T-helper 2 cell (primary cell): ENCODE measurements at regions not wholly inside any gene's neighbourhood (a gene's known extent, or its start where the extent isn't known, plus 50 kb on each side); places are given as distances from the start of the nearest gene placed in this dataset.
"Not testable (repeated sequence)": the region's sequence is repeated elsewhere in the genome, so short reads cannot be mapped to it uniquely, and the experiment has no call there.

Experiments used
- DNase-seq, 5 experiments: peaks; one replicate each; pipeline versions ENCODE4 v3.0.0 to v3.0.0-alpha.2; 2012 to 2022

DNA sequence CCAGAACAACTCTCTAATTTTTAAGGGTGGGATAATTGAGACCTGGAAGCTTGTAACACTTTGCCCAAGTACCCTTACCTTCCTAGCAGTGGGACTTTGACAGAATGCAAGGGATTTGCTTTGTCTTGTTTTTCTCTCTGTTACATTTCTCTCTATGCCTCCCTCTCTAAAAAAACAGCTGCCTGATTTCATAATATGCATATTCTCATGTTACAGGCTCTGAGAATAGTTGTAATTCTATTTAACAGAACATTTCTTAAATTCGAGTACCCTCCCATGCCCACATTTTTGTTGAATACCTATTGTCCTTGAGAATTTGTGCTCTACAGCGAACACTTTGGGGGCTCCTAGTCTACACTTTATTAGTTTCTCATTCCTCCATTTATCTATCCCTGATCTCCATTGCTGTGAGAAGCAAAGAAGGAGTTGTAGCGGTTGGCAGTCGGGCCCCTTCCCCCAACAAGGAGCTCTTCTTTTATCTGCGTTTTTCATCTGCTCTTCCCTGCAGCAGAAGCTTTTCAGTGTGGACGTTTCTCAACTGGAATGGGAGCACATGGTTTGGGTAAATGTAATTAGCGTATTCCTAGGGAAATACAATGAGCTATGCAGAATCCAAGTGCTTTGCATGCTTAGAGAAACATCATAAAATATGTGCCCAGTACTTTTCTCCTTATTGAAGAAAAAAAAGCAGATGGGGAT, 117.7 kb upstream of the CCDC90B start:
- no peak for DNase-seq

DNA sequence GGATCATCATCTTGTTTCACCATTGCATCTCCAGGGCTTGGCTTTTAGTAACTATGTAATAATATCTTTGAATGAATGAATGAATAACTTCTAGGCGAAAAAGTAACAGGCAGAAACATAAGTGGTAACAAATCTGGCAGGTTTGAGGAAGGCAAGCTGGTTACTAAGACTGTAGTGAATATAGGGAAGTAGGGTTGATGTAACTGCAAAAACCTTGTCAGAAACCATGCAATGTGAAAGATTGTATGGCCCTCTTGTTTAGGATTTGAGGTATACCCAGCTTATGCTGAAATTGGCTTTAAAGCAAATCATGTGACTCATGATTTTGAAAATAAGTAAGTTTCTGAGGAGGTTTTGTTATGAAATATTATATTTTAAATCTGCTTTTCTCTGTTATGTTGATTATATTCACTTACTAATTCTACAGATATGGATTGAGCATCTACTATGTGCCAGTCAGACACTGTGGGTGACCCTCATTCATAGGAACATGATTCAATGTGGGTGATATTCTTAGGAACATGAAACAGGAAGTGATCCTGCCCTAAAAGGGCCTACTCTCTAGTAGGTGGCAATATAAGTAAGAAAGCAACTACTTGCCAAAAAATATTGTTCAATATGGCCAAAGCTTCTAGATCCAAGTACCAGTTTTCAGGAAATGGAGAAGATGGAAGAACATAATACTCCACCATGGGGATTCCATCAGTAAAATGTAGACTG, 115.5 kb upstream of the CCDC90B start:
- peak in 1 of 5 experiments; percentile 5 for DNase-seq

DNA sequence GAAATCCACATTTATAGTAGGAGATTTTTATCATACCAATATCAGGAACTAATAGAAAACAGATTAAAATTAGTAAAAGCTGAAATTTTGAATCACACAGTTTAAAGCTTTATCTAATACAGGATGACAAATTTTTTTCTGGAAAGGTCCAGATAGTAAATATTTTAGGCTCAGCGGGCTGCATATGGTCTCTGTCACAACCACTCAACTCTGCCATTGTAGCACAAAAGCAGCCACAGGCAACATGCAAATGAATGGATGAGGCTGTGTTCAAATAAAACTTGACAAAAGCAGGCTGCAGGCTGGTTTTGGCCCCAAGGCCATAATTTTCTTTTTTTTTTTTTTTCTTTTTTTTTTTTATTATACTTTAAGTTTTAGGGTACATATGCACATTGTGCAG, 108.2 kb upstream of the CCDC90B start:
- no peak for DNase-seq

DNA sequence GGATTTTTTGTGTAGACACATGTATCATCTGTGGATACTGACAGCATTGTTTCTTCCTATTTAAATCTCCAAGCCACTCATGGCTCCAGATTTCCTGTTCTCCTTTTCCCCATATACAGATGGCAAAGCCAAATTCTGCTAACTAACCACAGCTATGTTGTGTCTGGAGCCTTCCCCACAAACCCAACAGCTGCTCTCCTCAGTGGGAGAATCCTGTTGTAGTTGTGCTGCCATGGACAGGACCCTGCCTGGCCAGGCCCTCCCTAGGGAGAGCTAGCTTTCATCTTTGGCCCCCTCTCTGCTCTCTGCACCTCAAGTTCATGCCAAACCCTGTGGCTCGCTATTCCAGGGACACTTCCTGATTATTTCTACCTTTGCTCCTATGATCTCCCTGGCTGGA, 106.4 kb upstream of the CCDC90B start:
- no peak for DNase-seq

DNA sequence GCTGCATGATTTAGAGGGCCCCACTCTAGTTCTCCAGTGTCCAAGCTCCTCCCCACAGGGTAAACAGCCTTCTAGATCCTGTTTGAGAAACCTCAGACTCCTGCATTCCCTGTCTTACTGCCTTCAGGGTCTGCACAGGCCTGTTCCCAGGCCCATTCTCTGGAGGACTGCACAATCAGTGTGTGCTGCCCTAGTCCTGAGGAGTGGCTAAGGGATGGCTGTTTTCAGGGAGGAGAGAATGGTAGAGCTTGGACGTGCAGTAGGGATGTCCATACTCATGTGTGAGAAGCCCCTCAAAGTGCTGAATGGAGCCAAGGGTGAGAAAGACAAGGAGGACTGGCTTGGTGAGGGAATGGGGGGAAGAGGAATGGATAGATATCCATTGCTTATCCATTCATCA, 103.8 kb upstream of the CCDC90B start:
- DNase-seq, result no peak

DNA sequence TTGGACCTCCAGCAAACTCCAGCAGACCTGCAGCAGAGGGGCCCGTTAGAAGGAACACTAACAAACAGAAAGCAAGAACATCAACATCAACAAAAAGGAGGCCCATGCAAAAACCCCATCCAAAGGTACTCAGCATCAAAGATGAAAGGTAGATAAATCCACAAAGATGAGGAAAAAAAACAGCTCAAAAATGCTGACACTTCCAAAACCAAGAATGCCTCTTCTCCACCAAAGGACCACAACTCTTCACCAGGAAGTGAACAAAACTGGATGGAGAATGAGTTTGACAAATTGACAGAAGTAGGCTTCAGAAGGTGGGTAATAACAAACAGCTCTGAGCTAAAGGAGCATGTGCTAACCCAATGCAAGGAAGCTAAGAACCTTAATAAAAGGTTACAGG, 97.7 kb upstream of the CCDC90B start:
- not testable (repeated sequence) for DNase-seq

DNA sequence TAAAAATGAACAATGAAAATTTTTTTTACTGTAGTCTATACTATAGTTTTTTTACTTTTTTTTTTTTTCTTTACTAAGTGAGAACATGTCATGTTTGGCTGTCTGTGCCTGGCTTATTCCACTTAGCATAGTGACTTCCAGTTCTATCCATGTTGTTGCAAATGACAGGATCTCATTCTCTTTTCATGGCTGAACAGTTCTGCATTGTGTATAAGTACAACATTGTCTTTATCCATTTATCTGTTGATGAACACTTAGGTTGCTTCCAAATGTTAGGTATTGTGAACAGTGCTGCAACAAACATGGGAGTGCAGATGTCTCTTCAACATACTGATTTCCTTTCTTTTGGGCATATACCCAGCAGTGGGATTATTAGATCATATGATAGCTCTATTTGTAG, 88.1 kb upstream of the CCDC90B start:
- no peak for DNase-seq

DNA sequence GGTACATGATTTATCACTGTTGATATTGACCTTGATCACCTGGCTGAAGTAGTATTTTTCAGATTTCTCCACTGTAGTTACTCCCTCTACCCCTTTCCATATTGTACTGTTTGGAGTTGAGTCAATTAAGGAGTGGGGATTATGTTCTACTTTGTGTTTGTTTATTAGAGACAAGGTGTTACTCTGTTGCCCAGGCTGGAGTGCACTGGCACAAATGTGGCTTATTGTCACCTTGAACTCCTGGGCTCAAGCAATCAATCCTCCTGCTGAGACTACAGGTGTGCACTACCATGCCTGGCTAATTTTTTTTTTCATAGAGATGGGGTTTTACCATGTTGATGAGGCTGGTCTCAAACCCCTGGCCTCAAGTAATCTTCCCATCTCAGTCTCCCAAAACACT, 85.3 kb upstream of the CCDC90B start:
- no peak for DNase-seq

DNA sequence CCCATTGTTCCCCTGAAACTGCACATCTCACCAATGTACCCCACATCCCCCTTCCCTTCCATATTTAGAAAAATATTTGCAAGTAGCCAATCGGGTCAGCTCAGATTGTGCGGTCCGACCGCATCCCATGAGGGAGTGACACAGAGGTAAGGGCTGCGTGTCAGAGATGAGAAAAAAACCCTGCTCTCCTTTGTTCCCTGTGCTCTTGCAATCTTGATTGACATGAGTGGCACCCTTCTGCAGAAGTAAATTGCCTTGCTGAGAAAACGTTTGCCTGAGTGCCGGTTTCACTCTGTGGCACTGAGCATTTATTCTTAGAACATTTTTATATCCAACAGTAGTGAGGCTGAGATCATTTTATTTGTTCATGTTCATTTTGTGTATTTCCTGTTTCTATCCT, 81.6 kb upstream of the CCDC90B start:
- no peak for DNase-seq

DNA sequence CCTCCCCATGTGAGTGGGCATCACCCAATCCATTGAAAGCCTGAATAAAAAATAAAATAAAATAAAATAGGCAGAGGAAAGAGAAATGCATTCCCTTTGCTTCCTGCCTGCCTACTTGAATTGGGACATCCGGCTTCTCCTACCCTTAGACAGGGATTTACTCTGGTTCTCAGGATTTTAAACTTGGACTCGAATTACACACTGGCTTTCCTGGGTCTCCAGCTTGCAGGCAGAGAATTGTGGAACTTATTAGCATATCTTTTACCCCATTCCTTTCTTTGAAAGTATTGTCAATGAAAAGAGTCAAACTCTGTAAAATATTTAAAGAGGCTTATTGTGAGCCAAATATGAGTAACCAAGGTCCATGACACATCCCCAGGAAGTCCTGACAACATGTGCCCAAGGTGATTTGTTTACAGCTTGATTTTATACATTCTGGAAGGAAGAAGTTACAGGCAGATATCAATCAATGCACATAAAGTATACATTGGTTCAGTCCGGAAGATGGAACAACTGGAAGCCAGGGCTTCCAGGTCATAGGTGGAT, 78.4 kb upstream of the CCDC90B start:
- DNase-seq, result no peak

DNA sequence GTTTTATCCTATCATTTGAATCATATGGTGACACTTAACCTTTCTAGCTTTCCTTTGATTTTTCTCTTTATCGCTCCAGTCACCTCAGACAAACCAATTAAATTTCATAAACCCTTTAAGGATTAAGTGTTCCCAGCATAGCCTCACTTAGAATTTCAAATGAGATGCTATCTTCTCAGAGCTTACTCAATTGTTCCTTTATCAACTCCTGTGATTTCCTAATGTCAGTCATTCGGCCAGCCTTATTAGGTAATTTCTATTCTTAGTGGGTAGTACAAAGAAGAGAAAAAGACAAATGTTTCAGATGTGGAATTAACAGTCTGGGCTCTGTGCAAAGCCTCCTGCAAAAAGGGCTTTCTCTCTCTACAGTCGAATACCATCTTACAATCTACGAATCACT, 77.1 kb upstream of the CCDC90B start:
- DNase-seq, result no peak

DNA sequence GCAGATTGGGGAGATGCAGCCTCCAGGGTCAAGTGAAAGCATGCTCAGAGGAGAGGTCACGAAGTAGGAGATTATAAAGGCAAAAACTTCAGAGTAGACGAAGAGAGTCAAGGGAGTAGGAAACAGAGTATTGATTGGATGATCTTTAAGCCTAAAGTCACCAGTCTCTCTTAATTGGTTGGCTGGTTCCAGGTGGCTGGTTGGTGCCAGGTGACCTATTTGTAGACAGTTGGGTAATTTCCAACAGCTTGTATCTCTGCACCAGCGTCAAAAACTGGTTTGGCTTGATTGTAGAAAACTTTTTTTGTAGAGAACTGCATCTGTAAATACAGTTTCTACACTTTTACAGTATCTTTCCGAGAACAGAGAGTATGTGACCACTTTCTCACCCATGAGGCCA, 75.7 kb upstream of the CCDC90B start:
- no peak for DNase-seq

DNA sequence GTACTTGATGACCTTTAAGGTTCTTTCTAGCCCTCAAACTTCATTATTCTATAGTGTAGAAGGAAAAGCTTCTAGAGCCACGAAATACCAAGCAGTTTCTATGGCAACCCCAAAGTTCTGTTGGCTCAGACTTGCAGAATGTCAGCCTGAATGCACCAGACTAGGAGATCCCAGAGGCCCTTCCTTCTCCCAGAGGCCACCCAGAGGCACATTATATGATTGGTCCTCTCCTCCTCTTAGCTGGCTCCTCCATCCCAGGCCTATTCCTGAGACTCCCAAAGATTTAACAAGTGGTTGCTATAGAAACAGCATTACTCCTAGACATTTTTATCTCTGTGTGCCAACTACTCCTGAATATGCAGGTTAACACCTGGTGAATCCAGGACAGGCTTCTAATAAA, 69.2 kb upstream of the CCDC90B start:
- DNase-seq, result no peak

DNA sequence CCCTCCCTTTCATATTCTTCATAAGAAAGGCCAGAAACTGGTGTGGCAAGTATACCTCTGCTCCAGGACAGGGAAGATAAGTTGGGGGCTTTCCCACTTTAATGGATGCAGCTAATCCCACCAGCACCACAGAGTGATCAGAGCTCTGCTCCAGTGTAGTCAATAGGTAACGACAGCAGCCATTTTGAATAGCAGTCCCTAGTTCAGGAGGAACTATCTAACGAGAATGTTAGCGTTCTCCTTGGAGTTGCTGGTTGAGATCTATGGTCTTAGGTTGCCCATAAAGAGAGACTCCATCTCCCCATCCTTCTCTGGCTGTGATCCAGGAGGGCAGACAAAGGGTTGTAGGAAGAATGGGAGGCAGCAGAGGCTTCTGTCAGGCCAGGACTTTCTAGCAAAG, 64.0 kb upstream of the CCDC90B start:
- no peak for DNase-seq

DNA sequence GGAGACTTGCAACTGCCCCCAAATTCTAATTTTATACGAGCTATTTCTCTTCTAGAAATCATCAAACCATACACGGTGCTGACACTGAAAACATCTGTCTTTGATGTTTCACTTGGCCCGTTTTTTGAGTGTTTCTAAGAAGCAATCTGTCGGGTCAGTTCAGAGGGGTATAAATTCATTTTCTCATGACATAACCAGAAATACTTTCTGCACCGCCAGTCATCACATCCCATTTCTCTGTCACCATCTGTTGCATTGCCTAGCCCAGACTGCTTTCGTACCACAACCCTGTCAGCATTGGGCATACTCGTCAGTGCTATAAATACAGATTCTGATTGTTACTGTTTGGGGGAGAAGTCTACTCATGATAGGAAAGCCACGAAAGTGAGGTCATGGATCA, 63.1 kb upstream of the CCDC90B start:
- DNase-seq, result no peak

DNA sequence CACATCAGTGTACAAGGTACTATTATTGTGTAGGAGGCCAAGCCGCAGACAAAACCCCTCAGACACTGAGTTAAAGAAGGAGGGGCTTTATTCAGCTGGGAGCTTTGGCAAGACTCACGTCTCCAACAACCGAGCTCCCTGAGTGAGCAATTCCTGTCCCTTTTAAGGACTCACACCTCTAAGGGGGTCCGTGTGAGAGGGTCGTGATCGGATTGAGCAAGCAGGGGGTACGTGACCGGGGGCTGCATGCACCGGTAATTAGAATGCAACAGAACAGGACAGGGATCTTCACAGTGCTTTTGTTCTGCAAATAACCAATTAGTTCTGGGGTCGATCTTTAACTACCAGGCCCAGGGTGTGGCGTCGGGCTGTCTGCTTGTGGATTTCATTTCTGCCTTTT, 60.5 kb upstream of the CCDC90B start:
- DNase-seq, result not testable (repeated sequence)

DNA sequence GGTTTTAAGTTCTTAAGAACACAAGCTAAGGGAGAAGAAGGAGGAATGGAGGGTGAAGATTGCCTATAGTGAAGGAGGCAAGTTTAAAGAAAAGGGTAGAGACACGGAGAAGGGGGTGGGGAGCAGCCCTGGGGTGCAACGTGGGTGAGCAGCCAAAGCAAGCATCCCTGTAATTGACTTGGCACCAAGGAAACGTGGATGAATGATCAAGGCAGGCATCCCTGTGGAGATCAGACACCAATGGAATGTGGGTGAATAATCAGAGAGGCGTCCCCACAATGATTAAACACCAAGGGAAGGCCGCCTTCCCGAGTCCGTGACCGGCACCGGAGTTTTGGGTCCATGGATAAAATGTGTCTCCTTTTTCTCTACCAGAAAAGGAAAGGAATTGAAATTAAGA, 58.4 kb upstream of the CCDC90B start:
- DNase-seq, result not testable (repeated sequence)

DNA sequence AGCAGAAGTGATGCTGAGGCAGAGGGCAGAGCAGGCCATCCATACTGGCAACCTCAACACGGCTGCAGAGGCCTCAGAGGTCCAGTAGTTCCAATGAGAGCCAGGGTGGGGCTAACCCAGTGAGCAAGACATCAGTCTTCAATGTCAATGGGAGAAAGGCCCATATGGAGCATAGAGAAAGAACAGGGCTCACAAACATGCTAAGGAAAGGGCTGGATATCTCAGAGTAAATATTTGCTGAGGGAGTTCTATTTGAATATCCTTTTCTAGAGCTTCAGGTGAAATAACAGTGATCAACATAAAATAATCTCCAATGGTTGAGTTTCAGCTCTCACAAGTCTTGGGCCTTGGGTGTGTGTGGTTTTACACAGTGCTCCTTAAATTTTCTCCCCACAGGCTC, 50.8 kb upstream of the CCDC90B start:
- no peak for DNase-seq
